Ramos (cell line): ENCODE measurements at regions not wholly inside any gene's neighbourhood (a gene's known extent, or its start where the extent isn't known, plus 50 kb on each side); places are given as distances from the start of the nearest gene placed in this dataset.
"Not testable (repeated sequence)": the region's sequence is repeated elsewhere in the genome, so short reads cannot be mapped to it uniquely, and the experiment has no call there.

Experiments
- in situ Hi-C: fragments of 300-500 bp; cut with MboI; formaldehyde crosslinking; loops from one replicate; pipeline ENCODE4 v1.14.3; 2022; ENCODE audit warnings: low sequenced_read_pairs; ENCODE audit not compliant: unreplicated experiment

GRCh38 chr17:72462407-72462806 is 341.6 kb downstream of the SOX9 start:
- in situ Hi-C loops = no loop called here

GRCh38 chr17:72462814-72463213 is 342.0 kb downstream of the SOX9 start:
- in situ Hi-C loops = no loop called here

- in situ Hi-C loops = no loop called here
Measured at GRCh38 chr17:72463287-72464102, 342.7 kb downstream of the SOX9 start.

- in situ Hi-C loops = not testable (repeated sequence)
Measured at GRCh38 chr17:72464221-72464620, 343.4 kb downstream of the SOX9 start.

- in situ Hi-C loops = no loop called here
Measured at GRCh38 chr17:72465191-72466024, 344.6 kb downstream of the SOX9 start.

GRCh38 chr17:72466199-72466598 is 345.4 kb downstream of the SOX9 start:
- in situ Hi-C loops = no loop called here

GRCh38 chr17:72466606-72467005 is 345.8 kb downstream of the SOX9 start:
- in situ Hi-C loops = no loop called here

- in situ Hi-C loops = no loop called here
Measured at GRCh38 chr17:72467841-72468653, 347.2 kb downstream of the SOX9 start.

GRCh38 chr17:72468841-72469240 is 348.0 kb downstream of the SOX9 start:
- in situ Hi-C loops = no loop called here

GRCh38 chr17:72470121-72470705 is 349.4 kb downstream of the SOX9 start:
- in situ Hi-C loops = no loop called here

GRCh38 chr17:72470734-72471133 is 349.9 kb downstream of the SOX9 start:
- in situ Hi-C loops = no loop called here

GRCh38 chr17:72471296-72471695 is 350.5 kb downstream of the SOX9 start:
- in situ Hi-C loops = no loop called here

- in situ Hi-C loops = no loop called here
Measured at GRCh38 chr17:72472106-72472505, 351.3 kb downstream of the SOX9 start.

GRCh38 chr17:72472853-72473390 is 352.1 kb downstream of the SOX9 start:
- in situ Hi-C loops = not testable (repeated sequence)

GRCh38 chr17:72474243-72474642 is 353.4 kb downstream of the SOX9 start:
- in situ Hi-C loops = no loop called here

GRCh38 chr17:72474719-72475477 is 354.1 kb downstream of the SOX9 start:
- in situ Hi-C loops = no loop called here

GRCh38 chr17:72476134-72476533 is 355.3 kb downstream of the SOX9 start:
- in situ Hi-C loops = no loop called here

- in situ Hi-C loops = no loop called here
Measured at GRCh38 chr17:72476575-72476986, 355.8 kb downstream of the SOX9 start.

- in situ Hi-C loops = no loop called here
Measured at GRCh38 chr17:72477491-72477890, 356.7 kb downstream of the SOX9 start.
